Smooth muscle cell (in vitro differentiated cells): ENCODE measurements at regions not wholly inside any gene's neighbourhood (a gene's known extent, or its start where the extent isn't known, plus 50 kb on each side); places are given as distances from the start of the nearest gene placed in this dataset.

Experiments used
- DNase-seq: peaks from one replicate; lab custom pipeline; 2025; ENCODE audit not compliant: unreplicated experiment; lab: John Stamatoyannopoulos, UW
- H2AFZ ChIP-seq: fragments of 200-600 bp; sonication (generic); 2 replicates; pipeline ENCODE4 v1.6.0; 2016; ENCODE audit warnings: antibody characterized with exemption, low read depth, mild to moderate bottlenecking
- H3F3A ChIP-seq: fragments of 200-600 bp; sonication (generic); 2 replicates; pipeline ENCODE4 v1.6.0; 2017; ENCODE audit warnings: antibody characterized with exemption, low read depth
- H3K27ac ChIP-seq: fragments of 200-600 bp; sonication (generic); 2 replicates; pipeline ENCODE4 v1.5.1; 2016; ENCODE audit warnings: low read depth, mild to moderate bottlenecking
- H3K27me3 ChIP-seq: fragments of 200-600 bp; sonication (generic); 2 replicates; pipeline ENCODE4 v1.6.1; 2016; ENCODE audit warnings: low read depth, mild to moderate bottlenecking
- H3K36me3 ChIP-seq: fragments of 200-600 bp; sonication (generic); 2 replicates; pipeline ENCODE4 v1.5.1; 2016; ENCODE audit warnings: low read depth
- H3K4me1 ChIP-seq: fragments of 200-600 bp; sonication (generic); 2 replicates; pipeline ENCODE4 v1.5.1; 2016; ENCODE audit warnings: low read depth
- H3K4me2 ChIP-seq: fragments of 200-600 bp; sonication (generic); 2 replicates; pipeline ENCODE4 v1.6.0; 2016; ENCODE audit warnings: mild to moderate bottlenecking
- H3K4me3 ChIP-seq: fragments of 200-600 bp; sonication (generic); 2 replicates; pipeline ENCODE4 v1.5.1; 2016; ENCODE audit warnings: mild to moderate bottlenecking
- H3K79me2 ChIP-seq: fragments of 200-600 bp; sonication (generic); 2 replicates; pipeline ENCODE4 v1.6.0; 2016; ENCODE audit warnings: low read depth, mild to moderate bottlenecking
- H3K9ac ChIP-seq: fragments of 200-600 bp; sonication (generic); 2 replicates; pipeline ENCODE4 v1.6.0; 2016; ENCODE audit warnings: low read depth
- H3K9me3 ChIP-seq: fragments of 200-600 bp; sonication (generic); replicated peaks from 2 replicates; pipeline ENCODE4 v1.5.1; 2016; ENCODE audit warnings: low read depth
- H4K20me1 ChIP-seq: fragments of 200-600 bp; sonication (generic); 2 replicates; pipeline ENCODE4 v1.6.0; 2016; ENCODE audit warnings: low read depth
- WGBS: methylation state at CpG from one replicate; pipeline ENCODE4 v1.1.7; 2016; ENCODE audit warnings: low lambda C conversion rate; 5-methylcytosine and 5-hydroxymethylcytosine counted together
- TF ChIP-seq, protein P1 (sequence below): fragments of 200-600 bp; sonication (generic); IDR thresholded peaks from 2 replicates; pipeline ENCODE4 v1.5.1; 2017; ENCODE audit warnings: borderline replicate concordance, mild to moderate bottlenecking, antibody characterized with exemption; ENCODE audit not compliant: insufficient read depth, poor library complexity, severe bottlenecking

DNA sequence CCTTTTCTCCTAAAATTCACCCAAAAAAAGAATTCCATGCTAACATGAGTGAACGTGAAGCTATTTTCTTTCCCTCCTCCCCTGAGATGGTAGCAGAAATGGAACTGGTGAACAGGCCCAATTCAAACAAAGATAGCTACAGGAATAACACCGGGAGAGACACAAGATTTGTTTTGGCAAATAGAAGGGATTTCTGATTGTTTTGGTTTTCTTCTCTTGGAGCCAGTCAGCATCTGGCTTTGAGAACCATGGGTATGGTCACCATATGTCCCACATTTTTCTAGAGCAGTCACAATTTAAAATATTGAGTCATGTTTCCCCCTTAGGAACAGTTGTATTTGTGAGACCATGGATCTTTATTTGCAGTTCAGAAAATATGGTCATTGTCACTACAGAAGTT lies 214.1 kb downstream of the FAM76B start:
- Histone ChIP-seq H3K36me3 (no peaks in the 10 kb centered on the region), H3K27me3 (no peaks in the 10 kb centered on the region), H4K20me1 (no peaks in the 10 kb centered on the region), H3K9ac (no peak overlapping the region), H3K4me3 (no peak overlapping the region), H3K27ac (no peak overlapping the region), H3K4me2 (no peak overlapping the region), H3F3A (no peaks in the 10 kb centered on the region), H3K9me3 (no peaks in the 10 kb centered on the region), H2AFZ (no peak overlapping the region), H3K4me1 (peaks cover 7% of the 10 kb centered on the region), H3K79me2 (no peaks in the 10 kb centered on the region)
- WGBS: 85% methylated on average over 2 of the region's 2 CpGs
- DNase-seq: no peak
- TF ChIP-seq, protein P1, sequence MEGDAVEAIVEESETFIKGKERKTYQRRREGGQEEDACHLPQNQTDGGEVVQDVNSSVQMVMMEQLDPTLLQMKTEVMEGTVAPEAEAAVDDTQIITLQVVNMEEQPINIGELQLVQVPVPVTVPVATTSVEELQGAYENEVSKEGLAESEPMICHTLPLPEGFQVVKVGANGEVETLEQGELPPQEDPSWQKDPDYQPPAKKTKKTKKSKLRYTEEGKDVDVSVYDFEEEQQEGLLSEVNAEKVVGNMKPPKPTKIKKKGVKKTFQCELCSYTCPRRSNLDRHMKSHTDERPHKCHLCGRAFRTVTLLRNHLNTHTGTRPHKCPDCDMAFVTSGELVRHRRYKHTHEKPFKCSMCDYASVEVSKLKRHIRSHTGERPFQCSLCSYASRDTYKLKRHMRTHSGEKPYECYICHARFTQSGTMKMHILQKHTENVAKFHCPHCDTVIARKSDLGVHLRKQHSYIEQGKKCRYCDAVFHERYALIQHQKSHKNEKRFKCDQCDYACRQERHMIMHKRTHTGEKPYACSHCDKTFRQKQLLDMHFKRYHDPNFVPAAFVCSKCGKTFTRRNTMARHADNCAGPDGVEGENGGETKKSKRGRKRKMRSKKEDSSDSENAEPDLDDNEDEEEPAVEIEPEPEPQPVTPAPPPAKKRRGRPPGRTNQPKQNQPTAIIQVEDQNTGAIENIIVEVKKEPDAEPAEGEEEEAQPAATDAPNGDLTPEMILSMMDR: no peak

DNA sequence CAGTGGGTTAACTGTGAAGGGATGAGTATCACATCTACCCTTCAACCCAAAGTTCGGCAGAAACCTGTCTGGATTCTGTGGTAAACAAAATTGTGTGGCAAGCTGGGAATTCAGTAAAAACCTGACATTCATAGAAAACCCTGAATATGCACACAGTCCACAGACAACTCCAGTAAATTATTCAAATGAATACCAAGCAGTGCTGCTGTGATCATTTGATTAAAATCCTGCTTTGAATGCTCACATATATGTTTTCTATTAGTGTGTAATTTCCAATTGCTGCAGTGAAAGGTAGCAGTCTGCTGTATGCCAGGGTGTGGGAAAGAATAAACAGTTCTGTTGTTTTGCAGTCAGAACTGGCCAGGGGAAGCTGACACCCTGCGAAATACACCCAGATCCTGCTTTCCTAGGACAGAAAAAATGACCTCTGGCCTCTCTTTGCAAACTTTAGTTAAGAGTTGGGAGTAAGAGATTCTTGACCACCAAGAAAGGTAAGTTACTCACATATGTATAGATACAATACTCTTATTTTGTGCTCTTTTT lies 217.8 kb downstream of the FAM76B start:
- no peak for DNase-seq
- TF ChIP-seq, protein P1: no peak

DNA sequence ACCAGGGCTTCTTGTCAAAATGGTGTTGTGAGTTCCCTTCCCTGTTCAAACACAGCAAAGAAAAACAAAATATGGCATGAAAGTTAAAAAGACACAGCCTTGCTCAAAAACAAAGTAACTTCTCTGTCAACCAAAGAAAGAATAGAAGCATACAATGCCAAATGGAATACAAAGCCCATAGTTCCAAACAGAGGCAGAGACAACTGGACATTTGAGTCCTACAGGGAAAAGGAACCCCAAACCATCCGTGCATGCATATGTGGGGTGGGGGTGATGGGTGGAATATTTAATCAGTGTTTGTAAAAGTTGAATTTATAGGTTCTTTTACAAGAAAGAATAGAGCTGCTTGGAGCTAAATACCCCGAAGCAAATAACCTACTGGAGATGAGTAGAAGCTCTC lies 218.7 kb downstream of the FAM76B start:
- TF ChIP-seq, protein P1: no peak
- H3K9me3 ChIP-seq: no peaks in the 10 kb centered on the region
- H2AFZ ChIP-seq: peak overlapping the region; percentile 8
- no peaks in the 10 kb centered on the region for H3K79me2 ChIP-seq
- no peak overlapping the region for H3K27ac ChIP-seq
- no peak for DNase-seq
- no peak overlapping the region for H3K9ac ChIP-seq
- no peak overlapping the region for H3K4me2 ChIP-seq
- no peaks in the 10 kb centered on the region for H4K20me1 ChIP-seq
- no peak overlapping the region for H3K4me3 ChIP-seq
- no peaks in the 10 kb centered on the region for H3K27me3 ChIP-seq
- peaks cover 7% of the 10 kb centered on the region for H3F3A ChIP-seq
- H3K36me3 ChIP-seq: no peaks in the 10 kb centered on the region
- 90% methylated on average over 2 of the region's 2 CpGs for WGBS
- H3K4me1 ChIP-seq: peaks cover 23% of the 10 kb centered on the region

More for the DNA sequence above, 217.8 kb downstream of the FAM76B start:
- no peaks in the 10 kb centered on the region for H3K36me3 ChIP-seq
- H3K4me1 ChIP-seq: peaks cover 13% of the 10 kb centered on the region
- H3K27me3 ChIP-seq: no peaks in the 10 kb centered on the region
- 84% methylated on average over 2 of the region's 2 CpGs for WGBS
- H3K4me2 ChIP-seq: no peak overlapping the region
- H4K20me1 ChIP-seq: no peaks in the 10 kb centered on the region
- no peak overlapping the region for H3K9ac ChIP-seq
- H3K9me3 ChIP-seq: no peaks in the 10 kb centered on the region
- H3K27ac ChIP-seq: no peak overlapping the region
- H3K4me3 ChIP-seq: no peak overlapping the region
- no peak overlapping the region for H2AFZ ChIP-seq
- H3F3A ChIP-seq: peaks cover 7% of the 10 kb centered on the region
- no peaks in the 10 kb centered on the region for H3K79me2 ChIP-seq

DNA sequence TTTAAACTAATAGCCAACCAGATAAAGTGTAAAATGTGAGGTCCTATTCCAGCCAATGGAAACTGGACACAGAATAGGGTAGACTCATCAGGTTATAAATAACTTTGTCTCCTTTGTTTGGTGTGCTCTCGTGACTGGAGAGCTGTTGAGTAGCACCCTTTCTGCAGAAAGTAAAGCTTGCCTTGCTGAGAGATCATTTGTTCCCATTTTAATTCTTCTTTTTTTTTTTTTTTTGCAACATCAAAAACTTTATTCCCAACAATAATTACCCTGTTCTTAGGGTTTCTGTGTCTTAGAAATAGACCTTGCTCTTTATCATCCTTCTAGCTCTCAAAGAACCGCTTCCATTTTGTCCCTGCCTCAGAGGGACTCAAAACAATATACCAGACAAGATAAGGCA lies 220.4 kb downstream of the FAM76B start:
- Histone ChIP-seq H3K4me3 (no peak overlapping the region), H3K27ac (no peak overlapping the region), H3K36me3 (no peaks in the 10 kb centered on the region), H3F3A (peaks cover 7% of the 10 kb centered on the region), H3K9ac (no peak overlapping the region), H3K27me3 (no peaks in the 10 kb centered on the region), H3K4me2 (no peak overlapping the region), H4K20me1 (no peaks in the 10 kb centered on the region), H3K4me1 (peaks cover 25% of the 10 kb centered on the region), H3K79me2 (no peaks in the 10 kb centered on the region), H3K9me3 (no peaks in the 10 kb centered on the region), H2AFZ (no peak overlapping the region)
- no peak for DNase-seq
- TF ChIP-seq, protein P1: no peak
- WGBS: 84% methylated on average over 2 of the region's 2 CpGs
